A172 (cell line): ENCODE measurements at regions not wholly inside any gene's neighbourhood (a gene's known extent, or its start where the extent isn't known, plus 50 kb on each side); places are given as distances from the start of the nearest gene placed in this dataset.
"Not testable (repeated sequence)": the region's sequence is repeated elsewhere in the genome, so short reads cannot be mapped to it uniquely, and the experiment has no call there.

Source experiments
- DNase-seq: peaks from one replicate; pipeline ENCODE4 v3.0.0-alpha.2; 2015; ENCODE audit warnings: low spot score

GRCh38 chr16:29328528-29328927 lies 78.0 kb downstream of the NPIPB11 start:
- DNase-seq, result peak; percentile 46

- peak; percentile 74 for DNase-seq
These were observed 78.7 kb downstream of the NPIPB11 start for GRCh38 chr16:29327631-29328408.

- DNase-seq, result not testable (repeated sequence)
These were observed 80.1 kb downstream of the NPIPB11 start for GRCh38 chr16:29326164-29327125.

- not testable (repeated sequence) for DNase-seq
These were observed 82.8 kb downstream of the NPIPB11 start for GRCh38 chr16:29323725-29324124.

GRCh38 chr16:29321585-29321984 lies 84.9 kb downstream of the NPIPB11 start:
- no peak for DNase-seq

- no peak for DNase-seq
These were observed 85.5 kb downstream of the NPIPB11 start for GRCh38 chr16:29321000-29321393.

- no peak for DNase-seq
These were observed 86.1 kb downstream of the NPIPB11 start for GRCh38 chr16:29320274-29320999.

GRCh38 chr16:29319726-29320125 lies 86.8 kb downstream of the NPIPB11 start:
- no peak for DNase-seq

GRCh38 chr16:29318561-29318968 lies 87.9 kb downstream of the NPIPB11 start:
- DNase-seq, result peak; percentile 81

GRCh38 chr16:29318037-29318436 lies 88.5 kb downstream of the NPIPB11 start:
- no peak for DNase-seq

- no peak for DNase-seq
These were observed 89.2 kb downstream of the NPIPB11 start for GRCh38 chr16:29317269-29317668.

- no peak for DNase-seq
These were observed 89.7 kb downstream of the NPIPB11 start for GRCh38 chr16:29316761-29317183.

GRCh38 chr16:29315916-29316517 lies 90.5 kb downstream of the NPIPB11 start:
- DNase-seq, result no peak

- no peak for DNase-seq
These were observed 91.5 kb downstream of the NPIPB11 start for GRCh38 chr16:29315046-29315445.

- no peak for DNase-seq
These were observed 92.1 kb downstream of the NPIPB11 start for GRCh38 chr16:29314292-29314934.

GRCh38 chr16:29313559-29314048 lies 92.9 kb downstream of the NPIPB11 start:
- DNase-seq, result no peak

GRCh38 chr16:29312835-29313558 lies 93.5 kb downstream of the NPIPB11 start:
- DNase-seq, result no peak

- not testable (repeated sequence) for DNase-seq
These were observed 94.2 kb downstream of the NPIPB11 start for GRCh38 chr16:29312345-29312675.

- no peak for DNase-seq
These were observed 94.8 kb downstream of the NPIPB11 start for GRCh38 chr16:29311461-29312344.
